ENCODE measurements at regions not wholly inside any gene's neighbourhood (a gene's known extent, or its start where the extent isn't known, plus 50 kb on each side); places are given as distances from the start of the nearest gene placed in this dataset.

DNA sequence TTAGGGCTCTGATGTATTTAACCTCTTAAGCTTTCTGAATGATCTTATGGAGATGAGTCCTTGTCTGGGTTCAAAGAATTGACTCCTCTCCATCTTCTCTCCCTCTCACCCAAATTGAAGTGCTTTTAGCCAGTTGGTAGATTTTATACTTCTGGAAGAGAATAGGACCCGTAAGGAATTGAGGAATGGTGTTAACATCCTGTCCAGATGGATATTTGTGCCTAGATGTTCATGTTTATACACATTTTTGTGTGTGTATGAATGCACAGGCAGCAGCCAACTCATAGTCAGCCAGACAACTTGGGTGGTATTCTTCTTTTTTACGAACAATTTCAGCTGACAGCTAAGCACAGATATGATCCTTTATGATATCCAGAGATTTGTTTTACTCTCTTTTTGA is 449.6 kb upstream of the RGS6 start:
- CTCF ChIA-PET: interaction anchor here (1.6 kb wide), 1 partner anchor 267 kb away, joined by 4 read pairs; no protein-coding TSS in a partner anchor

DNA sequence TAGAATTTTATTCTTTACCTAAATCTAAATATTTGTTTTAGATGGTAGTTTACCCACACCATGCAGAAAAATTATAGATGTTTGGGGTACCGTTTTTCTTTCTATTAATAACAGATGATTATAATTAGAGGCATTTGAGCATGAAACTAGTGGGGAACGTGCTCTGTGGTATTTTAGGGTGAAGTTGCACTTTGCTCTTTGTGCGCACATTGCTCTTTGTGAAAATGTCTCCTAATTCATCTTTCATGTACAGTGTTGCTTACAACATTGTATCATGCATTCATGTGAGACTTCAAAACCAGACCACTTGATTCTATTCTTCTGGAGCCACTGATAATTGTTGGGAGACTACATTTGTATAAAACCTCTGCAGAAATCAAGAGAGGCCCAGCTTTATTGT is 449.1 kb upstream of the RGS6 start:
- no CpG with 5 or more reads among the region's 3 CpGs for WGBS (ENCODE audit: insufficient coverage)
- Histone ChIP-seq H3K27ac (ENCODE audit: insufficient read depth in 1 of 2, low read depth in 1 of 2, low read length in 2 of 2, poor library complexity in 1 of 2, severe bottlenecking in 2 of 2) (no peak overlapping the region), H3K36me3 (ENCODE audit: control insufficient read depth in 4 of 4, insufficient read depth in 4 of 4, low read length in 3 of 4) (no peaks in the 10 kb centered on the region), H3K9me3 (ENCODE audit: control extremely low read depth in 1 of 5, control insufficient read depth in 4 of 5, insufficient read depth in 2 of 5, low read depth in 1 of 5, low read length in 4 of 5) (no peaks in the 10 kb centered on the region), H3K27me3 (replicated peaks in 2 of 5; ENCODE audit: control insufficient read depth in 4 of 5, insufficient read depth in 5 of 5, low read length in 4 of 5) (no peaks in the 10 kb centered on the region), H3K4me3 (ENCODE audit: control insufficient read depth in 1 of 7, extremely low read depth in 1 of 7, insufficient read depth in 4 of 7, low read depth in 2 of 7, low read length in 6 of 7) (no peak overlapping the region), H3K4me1 (ENCODE audit: control extremely low read depth in 1 of 4, control insufficient read depth in 4 of 4, insufficient read depth in 4 of 4, low read length in 3 of 4) (peaks cover 4 to 7% (median 6%) of the 10 kb centered on the region in 4 experiments)
- CTCF ChIA-PET: no interaction called here
- POLR2A ChIA-PET: interaction anchor here (0.6 kb wide), 1 partner anchor 10 kb away, joined by 3 read pairs; no protein-coding TSS in a partner anchor
- no peak for DNase-seq

More for the DNA sequence above, 449.6 kb upstream of the RGS6 start:
- H3K4me3 ChIP-seq (ENCODE audit: control insufficient read depth in 1 of 7, extremely low read depth in 1 of 7, insufficient read depth in 4 of 7, low read depth in 2 of 7, low read length in 6 of 7): no peak overlapping the region
- no peak overlapping the region for H3K27ac ChIP-seq (ENCODE audit: insufficient read depth in 1 of 2, low read depth in 1 of 2, low read length in 2 of 2, poor library complexity in 1 of 2, severe bottlenecking in 2 of 2)
- DNase-seq: no peak
- peaks cover 4 to 7% (median 6%) of the 10 kb centered on the region in 4 experiments for H3K4me1 ChIP-seq (ENCODE audit: control extremely low read depth in 1 of 4, control insufficient read depth in 4 of 4, insufficient read depth in 4 of 4, low read length in 3 of 4)
- no peaks in the 10 kb centered on the region for H3K9me3 ChIP-seq (ENCODE audit: control extremely low read depth in 1 of 5, control insufficient read depth in 4 of 5, insufficient read depth in 2 of 5, low read depth in 1 of 5, low read length in 4 of 5)
- H3K36me3 ChIP-seq (ENCODE audit: control insufficient read depth in 4 of 4, insufficient read depth in 4 of 4, low read length in 3 of 4): no peaks in the 10 kb centered on the region
- POLR2A ChIA-PET: no interaction called here
- WGBS (ENCODE audit: insufficient coverage): 100% methylated on average over 1 of the region's 2 CpGs
- H3K27me3 ChIP-seq (replicated peaks in 2 of 5; ENCODE audit: control insufficient read depth in 4 of 5, insufficient read depth in 5 of 5, low read length in 4 of 5): no peaks in the 10 kb centered on the region

DNA sequence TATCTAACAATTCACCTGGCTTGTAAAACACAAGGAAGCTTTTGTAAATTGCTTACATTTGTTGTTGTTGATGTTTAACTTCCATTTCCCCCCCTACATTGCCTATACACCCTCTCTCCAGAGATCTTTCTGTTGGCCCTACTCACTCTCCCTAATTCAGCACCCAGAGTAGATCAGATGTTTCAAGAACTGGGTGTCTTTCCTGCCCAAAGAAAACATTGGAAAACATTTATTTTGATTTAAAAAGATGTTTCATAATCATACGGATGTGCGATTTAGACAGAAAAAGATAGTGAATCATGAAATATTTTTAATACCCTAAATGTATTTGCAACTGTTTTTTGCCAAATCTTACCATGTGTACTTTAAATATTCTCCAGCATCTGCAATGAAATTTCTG is 446.4 kb upstream of the RGS6 start:
- WGBS (ENCODE audit: insufficient coverage): no CpG with 5 or more reads among the region's 2 CpGs
- CTCF ChIA-PET: interaction anchor here (1.5 kb wide), 1 partner anchor 17 kb away, joined by 3 read pairs; no protein-coding TSS in a partner anchor

DNA sequence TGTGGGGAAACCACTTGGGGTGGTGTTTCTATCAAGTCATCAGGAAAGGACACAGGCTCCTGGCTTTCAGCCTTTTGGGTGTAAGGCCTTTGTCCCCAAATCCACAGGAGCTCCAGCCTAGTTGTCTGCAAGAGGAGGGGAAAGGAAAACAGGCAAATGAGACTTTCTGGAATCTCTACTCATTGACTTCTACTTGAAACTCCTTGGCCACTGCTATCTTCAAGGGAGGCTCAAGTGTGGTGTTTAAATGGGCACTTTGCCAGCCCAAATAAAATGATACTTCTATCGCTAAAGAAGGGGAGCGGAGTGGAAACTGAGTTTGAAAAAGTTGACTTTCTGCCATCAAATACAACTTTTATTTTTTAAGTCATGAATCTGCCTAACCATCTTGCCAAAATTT is 445.9 kb upstream of the RGS6 start:
- Histone ChIP-seq H3K27me3 (replicated peaks in 2 of 5; ENCODE audit: control insufficient read depth in 4 of 5, insufficient read depth in 5 of 5, low read length in 4 of 5) (no peaks in the 10 kb centered on the region), H3K9me3 (ENCODE audit: control extremely low read depth in 1 of 5, control insufficient read depth in 4 of 5, insufficient read depth in 2 of 5, low read depth in 1 of 5, low read length in 4 of 5) (no peaks in the 10 kb centered on the region), H3K4me3 (ENCODE audit: control insufficient read depth in 1 of 7, extremely low read depth in 1 of 7, insufficient read depth in 4 of 7, low read depth in 2 of 7, low read length in 6 of 7) (no peak overlapping the region), H3K27ac (ENCODE audit: insufficient read depth in 1 of 2, low read depth in 1 of 2, low read length in 2 of 2, poor library complexity in 1 of 2, severe bottlenecking in 2 of 2) (no peak overlapping the region), H3K36me3 (ENCODE audit: control insufficient read depth in 4 of 4, insufficient read depth in 4 of 4, low read length in 3 of 4) (no peaks in the 10 kb centered on the region), H3K4me1 (ENCODE audit: control extremely low read depth in 1 of 4, control insufficient read depth in 4 of 4, insufficient read depth in 4 of 4, low read length in 3 of 4) (no peaks in the 10 kb centered on the region)
- WGBS (ENCODE audit: insufficient coverage): no CpG with 5 or more reads among the region's 2 CpGs
- DNase-seq: no peak
- ChIA-PET POLR2A (no interaction called here), CTCF (no interaction called here)

More for the DNA sequence above, 446.4 kb upstream of the RGS6 start:
- Histone ChIP-seq H3K27me3 (replicated peaks in 2 of 5; ENCODE audit: control insufficient read depth in 4 of 5, insufficient read depth in 5 of 5, low read length in 4 of 5) (no peaks in the 10 kb centered on the region), H3K4me3 (ENCODE audit: control insufficient read depth in 1 of 7, extremely low read depth in 1 of 7, insufficient read depth in 4 of 7, low read depth in 2 of 7, low read length in 6 of 7) (no peak overlapping the region), H3K36me3 (ENCODE audit: control insufficient read depth in 4 of 4, insufficient read depth in 4 of 4, low read length in 3 of 4) (no peaks in the 10 kb centered on the region), H3K9me3 (ENCODE audit: control extremely low read depth in 1 of 5, control insufficient read depth in 4 of 5, insufficient read depth in 2 of 5, low read depth in 1 of 5, low read length in 4 of 5) (no peaks in the 10 kb centered on the region), H3K27ac (ENCODE audit: insufficient read depth in 1 of 2, low read depth in 1 of 2, low read length in 2 of 2, poor library complexity in 1 of 2, severe bottlenecking in 2 of 2) (no peak overlapping the region), H3K4me1 (ENCODE audit: control extremely low read depth in 1 of 4, control insufficient read depth in 4 of 4, insufficient read depth in 4 of 4, low read length in 3 of 4) (no peaks in the 10 kb centered on the region)
- no peak for DNase-seq
- POLR2A ChIA-PET: no interaction called here

DNA sequence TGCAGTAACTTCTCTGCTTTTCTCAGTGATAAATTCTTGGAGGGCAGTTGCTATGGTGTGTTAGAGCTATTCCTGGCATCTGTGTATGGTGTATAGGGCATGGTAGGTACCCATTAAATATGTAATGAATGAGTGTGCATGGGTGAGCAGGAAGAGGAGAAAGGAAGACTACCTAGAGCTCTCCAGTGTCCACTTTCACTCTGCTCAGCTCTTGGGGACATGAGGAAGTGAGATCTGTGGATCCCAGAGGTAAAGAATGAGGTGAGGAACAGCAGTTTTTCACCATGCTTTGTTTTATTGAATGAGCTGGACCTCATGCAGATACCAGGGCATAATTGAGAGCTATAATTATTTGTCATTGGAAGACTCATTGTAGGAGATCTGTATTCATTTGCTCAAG is 444.8 kb upstream of the RGS6 start:
- ChIA-PET POLR2A (interaction anchor here (0.5 kb wide), 1 partner anchor 9 kb away, joined by 4 read pairs; no protein-coding TSS in a partner anchor), CTCF (no interaction called here)
- no peak overlapping the region for H3K4me3 ChIP-seq (ENCODE audit: control insufficient read depth in 1 of 7, extremely low read depth in 1 of 7, insufficient read depth in 4 of 7, low read depth in 2 of 7, low read length in 6 of 7)
- H3K9me3 ChIP-seq (ENCODE audit: control extremely low read depth in 1 of 5, control insufficient read depth in 4 of 5, insufficient read depth in 2 of 5, low read depth in 1 of 5, low read length in 4 of 5): no peaks in the 10 kb centered on the region
- no peak for DNase-seq
- no peaks in the 10 kb centered on the region for H3K4me1 ChIP-seq (ENCODE audit: control extremely low read depth in 1 of 4, control insufficient read depth in 4 of 4, insufficient read depth in 4 of 4, low read length in 3 of 4)
- H3K36me3 ChIP-seq (ENCODE audit: control insufficient read depth in 4 of 4, insufficient read depth in 4 of 4, low read length in 3 of 4): no peaks in the 10 kb centered on the region
- no peaks in the 10 kb centered on the region for H3K27me3 ChIP-seq (replicated peaks in 2 of 5; ENCODE audit: control insufficient read depth in 4 of 5, insufficient read depth in 5 of 5, low read length in 4 of 5)
- no peak overlapping the region for H3K27ac ChIP-seq (ENCODE audit: insufficient read depth in 1 of 2, low read depth in 1 of 2, low read length in 2 of 2, poor library complexity in 1 of 2, severe bottlenecking in 2 of 2)

- no peaks in the 10 kb centered on the region for H3K4me1 ChIP-seq (ENCODE audit: control extremely low read depth in 1 of 4, control insufficient read depth in 4 of 4, insufficient read depth in 4 of 4, low read length in 3 of 4)
- H3K36me3 ChIP-seq (ENCODE audit: control insufficient read depth in 4 of 4, insufficient read depth in 4 of 4, low read length in 3 of 4): no peaks in the 10 kb centered on the region
- no peak overlapping the region for H3K4me3 ChIP-seq (ENCODE audit: control insufficient read depth in 1 of 7, extremely low read depth in 1 of 7, insufficient read depth in 4 of 7, low read depth in 2 of 7, low read length in 6 of 7)
- POLR2A ChIA-PET: interaction anchor here (0.5 to 0.6 kb wide), 2 partner anchors 8 to 112 kb away, joined by 3 to 4 read pairs; no protein-coding TSS in a partner anchor
- WGBS (ENCODE audit: insufficient coverage): no CpG with 5 or more reads among the region's 2 CpGs
- CTCF ChIA-PET: no interaction called here
- H3K27me3 ChIP-seq (replicated peaks in 2 of 5; ENCODE audit: control insufficient read depth in 4 of 5, insufficient read depth in 5 of 5, low read length in 4 of 5): no peaks in the 10 kb centered on the region
- H3K27ac ChIP-seq (ENCODE audit: insufficient read depth in 1 of 2, low read depth in 1 of 2, low read length in 2 of 2, poor library complexity in 1 of 2, severe bottlenecking in 2 of 2): no peak overlapping the region
- DNase-seq: no peak
- H3K9me3 ChIP-seq (ENCODE audit: control extremely low read depth in 1 of 5, control insufficient read depth in 4 of 5, insufficient read depth in 2 of 5, low read depth in 1 of 5, low read length in 4 of 5): no peaks in the 10 kb centered on the region
These were observed 444.3 kb upstream of the RGS6 start for GRCh38 chr14:71487941-71488340.

DNA sequence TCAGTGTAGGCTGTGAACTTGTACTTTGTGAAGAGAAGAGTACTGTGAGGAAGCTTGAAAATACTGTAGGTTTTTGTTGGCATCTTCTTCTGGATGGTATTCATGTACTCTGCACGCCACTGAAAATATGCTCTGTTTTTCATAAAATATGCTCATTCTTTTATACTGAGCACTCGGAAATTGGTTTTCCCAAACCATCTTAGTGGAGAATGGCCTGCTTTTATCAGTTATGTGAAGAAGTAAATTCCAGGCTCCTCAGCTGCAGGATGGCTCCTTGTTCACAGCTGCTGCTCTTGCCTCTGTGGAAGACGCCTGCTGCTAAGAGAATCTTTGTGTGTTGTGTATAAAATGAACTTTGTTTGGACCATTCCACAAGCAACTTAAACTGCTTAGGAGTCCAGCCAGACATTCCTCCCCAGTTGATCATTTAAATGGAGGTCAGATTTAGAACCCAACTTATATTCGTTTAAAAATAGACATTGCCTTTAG is 443.5 kb upstream of the RGS6 start:
- 100% methylated on average over 3 of the region's 4 CpGs for WGBS (ENCODE audit: insufficient coverage)
- Histone ChIP-seq H3K4me1 (ENCODE audit: control extremely low read depth in 1 of 4, control insufficient read depth in 4 of 4, insufficient read depth in 4 of 4, low read length in 3 of 4) (no peaks in the 10 kb centered on the region), H3K36me3 (ENCODE audit: control insufficient read depth in 4 of 4, insufficient read depth in 4 of 4, low read length in 3 of 4) (no peaks in the 10 kb centered on the region), H3K9me3 (ENCODE audit: control extremely low read depth in 1 of 5, control insufficient read depth in 4 of 5, insufficient read depth in 2 of 5, low read depth in 1 of 5, low read length in 4 of 5) (no peaks in the 10 kb centered on the region), H3K27me3 (replicated peaks in 2 of 5; ENCODE audit: control insufficient read depth in 4 of 5, insufficient read depth in 5 of 5, low read length in 4 of 5) (no peaks in the 10 kb centered on the region), H3K4me3 (ENCODE audit: control insufficient read depth in 1 of 7, extremely low read depth in 1 of 7, insufficient read depth in 4 of 7, low read depth in 2 of 7, low read length in 6 of 7) (no peak overlapping the region), H3K27ac (ENCODE audit: insufficient read depth in 1 of 2, low read depth in 1 of 2, low read length in 2 of 2, poor library complexity in 1 of 2, severe bottlenecking in 2 of 2) (no peak overlapping the region)
- CTCF ChIA-PET: no interaction called here
- no peak for DNase-seq
- POLR2A ChIA-PET: interaction anchor here (0.6 kb wide), 1 partner anchor 113 kb away, joined by 3 read pairs; no protein-coding TSS in a partner anchor
